NB4 (cell line): ENCODE measurements at regions not wholly inside any gene's neighbourhood (a gene's known extent, or its start where the extent isn't known, plus 50 kb on each side); places are given as distances from the start of the nearest gene placed in this dataset.

ENCODE experiments used
- DNase-seq: peaks from one replicate; pipeline ENCODE4 v3.0.0; 2010; ENCODE audit warnings: low read depth
- H3K4me3 ChIP-seq: one replicate; pipeline ENCODE4 v1.5.1; 2011; ENCODE audit warnings: mild to moderate bottlenecking, low read depth, low read length, moderate library complexity
- MYC ChIP-seq: IDR thresholded peaks from 2 replicates; pipeline ENCODE4 v1.6.1; 2011; ENCODE audit warnings: low read depth, low read length
- POLR2A ChIP-seq: IDR thresholded peaks from 2 replicates; pipeline ENCODE4 v1.6.1; 2011; ENCODE audit warnings: mild to moderate bottlenecking; ENCODE audit not compliant: insufficient read length; ENCODE audit errors: extremely low read depth
- TF ChIP-seq, protein P1 (sequence below): IDR thresholded peaks from one replicate; pipeline ENCODE4 v1.5.1; 2012; ENCODE audit warnings: low read depth, low read length
- TF ChIP-seq, protein P2 (sequence below): IDR thresholded peaks from 2 replicates; pipeline ENCODE4 v1.6.1; 2011; ENCODE audit warnings: low read depth, low read length

DNA sequence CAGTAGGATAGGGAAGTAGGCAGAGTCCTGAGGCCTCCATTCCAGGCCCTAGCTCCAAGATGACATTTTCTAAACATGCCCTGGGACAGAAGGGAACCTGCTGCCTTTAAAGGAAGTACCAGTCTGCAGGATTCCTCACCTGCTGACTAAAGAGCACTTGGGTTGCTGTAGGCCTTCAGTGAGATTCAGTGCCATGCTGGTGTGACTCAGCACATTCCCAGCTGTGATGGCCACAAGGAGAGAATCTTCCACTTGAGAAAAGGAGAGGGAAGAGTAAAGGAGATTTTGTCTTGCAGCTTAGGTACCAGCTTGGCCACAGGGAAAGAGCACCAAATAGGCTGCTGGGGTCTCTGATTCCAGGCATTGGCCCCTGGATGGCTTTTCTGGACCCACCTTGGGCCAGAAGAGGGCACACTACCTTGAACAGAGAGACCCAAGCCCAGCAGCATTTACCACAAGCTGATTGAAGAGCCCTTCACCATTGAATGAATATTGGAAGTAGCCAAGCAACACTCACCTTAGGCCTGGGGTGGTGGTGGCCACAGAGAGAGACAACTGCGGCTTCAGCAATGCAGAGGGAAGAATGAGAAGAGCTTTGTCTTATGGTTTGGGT lies 498.3 kb downstream of the KCNH5 start:
- DNase-seq: no peak
- TF ChIP-seq POLR2A (no peak), MYC (no peak)
- TF ChIP-seq, protein P1, sequence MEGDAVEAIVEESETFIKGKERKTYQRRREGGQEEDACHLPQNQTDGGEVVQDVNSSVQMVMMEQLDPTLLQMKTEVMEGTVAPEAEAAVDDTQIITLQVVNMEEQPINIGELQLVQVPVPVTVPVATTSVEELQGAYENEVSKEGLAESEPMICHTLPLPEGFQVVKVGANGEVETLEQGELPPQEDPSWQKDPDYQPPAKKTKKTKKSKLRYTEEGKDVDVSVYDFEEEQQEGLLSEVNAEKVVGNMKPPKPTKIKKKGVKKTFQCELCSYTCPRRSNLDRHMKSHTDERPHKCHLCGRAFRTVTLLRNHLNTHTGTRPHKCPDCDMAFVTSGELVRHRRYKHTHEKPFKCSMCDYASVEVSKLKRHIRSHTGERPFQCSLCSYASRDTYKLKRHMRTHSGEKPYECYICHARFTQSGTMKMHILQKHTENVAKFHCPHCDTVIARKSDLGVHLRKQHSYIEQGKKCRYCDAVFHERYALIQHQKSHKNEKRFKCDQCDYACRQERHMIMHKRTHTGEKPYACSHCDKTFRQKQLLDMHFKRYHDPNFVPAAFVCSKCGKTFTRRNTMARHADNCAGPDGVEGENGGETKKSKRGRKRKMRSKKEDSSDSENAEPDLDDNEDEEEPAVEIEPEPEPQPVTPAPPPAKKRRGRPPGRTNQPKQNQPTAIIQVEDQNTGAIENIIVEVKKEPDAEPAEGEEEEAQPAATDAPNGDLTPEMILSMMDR: no peak
- TF ChIP-seq, protein P2, sequence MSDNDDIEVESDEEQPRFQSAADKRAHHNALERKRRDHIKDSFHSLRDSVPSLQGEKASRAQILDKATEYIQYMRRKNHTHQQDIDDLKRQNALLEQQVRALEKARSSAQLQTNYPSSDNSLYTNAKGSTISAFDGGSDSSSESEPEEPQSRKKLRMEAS: no peak
- no peak overlapping the region for H3K4me3 ChIP-seq

DNA sequence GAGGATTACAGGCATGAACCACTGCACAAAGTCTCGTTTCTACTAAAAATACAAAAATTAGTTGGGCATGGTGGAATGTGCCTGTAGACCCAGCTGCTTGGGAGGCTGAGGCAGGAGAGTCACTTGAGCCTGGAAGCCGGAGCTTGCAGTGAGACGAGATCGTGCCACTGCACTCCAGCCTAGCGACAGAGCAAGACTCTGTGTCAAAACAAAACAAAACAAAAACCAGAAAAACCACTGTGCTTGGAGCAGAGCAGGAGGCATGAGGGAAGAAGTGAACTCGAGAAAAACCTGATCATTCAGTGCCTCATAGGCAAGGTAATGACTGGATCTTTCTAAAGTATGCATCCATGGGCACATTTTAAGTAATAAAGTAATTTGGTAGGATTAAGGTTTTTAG lies 487.8 kb downstream of the KCNH5 start:
- TF ChIP-seq POLR2A (no peak), MYC (no peak)
- TF ChIP-seq, protein P1: no peak
- TF ChIP-seq, protein P2: no peak
- no peak for DNase-seq
- H3K4me3 ChIP-seq: no peak overlapping the region

DNA sequence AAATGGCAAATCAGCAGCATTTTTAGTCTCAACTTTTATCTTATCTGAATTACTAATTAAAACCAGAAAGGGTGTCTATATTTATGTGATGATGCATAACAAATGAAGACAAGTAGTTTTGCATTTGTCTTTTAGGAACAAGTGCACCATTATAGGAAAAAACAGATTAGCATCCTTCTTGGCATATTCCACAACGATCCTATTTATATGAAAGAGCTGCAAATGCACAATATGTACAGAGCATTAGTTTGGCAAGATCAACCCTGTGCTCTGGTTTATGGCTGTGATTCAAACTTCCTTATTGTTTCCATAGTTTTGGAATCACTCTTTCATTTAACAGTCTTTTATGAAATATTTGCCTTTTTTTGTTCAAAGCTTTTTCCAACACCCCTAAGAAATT lies 486.8 kb downstream of the KCNH5 start:
- H3K4me3 ChIP-seq: no peak overlapping the region
- no peak for DNase-seq
- TF ChIP-seq MYC (no peak), POLR2A (no peak)
- TF ChIP-seq, protein P2: no peak
- TF ChIP-seq, protein P1: no peak

DNA sequence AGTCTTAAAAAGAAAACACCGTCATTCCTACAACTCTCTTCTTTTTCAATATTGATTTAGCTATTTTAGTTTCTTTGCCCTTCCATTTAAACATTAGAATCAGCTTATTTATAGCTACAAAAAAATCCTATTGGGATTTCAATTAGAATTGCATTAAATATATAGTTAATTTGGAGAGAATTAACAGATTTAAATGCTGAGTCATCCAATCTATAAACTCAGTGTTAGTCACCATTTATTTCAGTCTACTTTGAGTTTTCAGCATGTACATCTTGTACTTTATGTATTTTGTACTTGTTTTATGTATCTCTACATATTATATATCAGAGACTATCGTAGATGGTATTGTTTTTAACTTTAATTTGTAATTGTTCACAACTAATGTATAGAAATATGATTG lies 460.0 kb downstream of the KCNH5 start:
- TF ChIP-seq, protein P2: no peak
- TF ChIP-seq POLR2A: no peak
- DNase-seq: no peak
- no peak overlapping the region for H3K4me3 ChIP-seq

DNA sequence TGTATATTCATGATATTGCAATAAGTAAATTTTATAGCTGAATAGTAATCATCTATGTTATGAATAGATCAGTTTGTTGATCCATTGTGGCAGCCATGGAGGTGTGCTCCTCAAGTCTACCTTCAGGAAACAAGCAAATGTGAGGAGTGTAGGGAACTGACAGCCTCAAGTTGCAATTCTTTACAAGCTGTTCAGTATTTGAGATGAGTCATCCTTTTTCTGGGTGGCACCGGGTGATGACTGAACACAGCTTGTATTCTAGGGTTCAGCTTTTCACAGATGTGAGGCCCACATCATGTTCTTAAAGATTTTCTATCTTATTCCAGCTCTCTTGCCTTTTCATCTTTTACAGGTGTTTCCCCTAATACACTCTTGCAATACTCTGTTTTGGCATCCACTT lies 452.4 kb downstream of the KCNH5 start:
- TF ChIP-seq, protein P1: no peak
- TF ChIP-seq POLR2A: no peak
- TF ChIP-seq, protein P2: no peak
- no peak for TF ChIP-seq MYC
- DNase-seq: no peak
- H3K4me3 ChIP-seq: no peak overlapping the region

DNA sequence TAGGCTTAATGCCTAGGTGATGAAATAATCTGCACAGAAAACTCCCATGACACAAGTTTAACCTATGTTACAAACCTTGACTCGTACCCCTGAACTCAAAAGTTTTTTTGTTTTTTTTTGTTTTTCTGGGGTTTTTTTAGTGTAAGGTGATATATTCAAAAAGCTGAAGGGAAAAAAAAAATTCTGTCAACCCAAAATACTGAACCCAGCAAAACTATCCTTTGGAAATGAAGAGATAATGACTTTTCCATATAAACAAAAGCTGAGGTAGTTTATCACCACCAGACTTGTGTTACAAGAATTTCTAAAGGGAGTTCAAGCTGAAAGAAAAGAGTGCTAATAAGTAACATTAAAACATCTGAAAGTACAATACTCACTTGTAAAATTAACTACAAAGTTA lies 448.1 kb downstream of the KCNH5 start:
- no peak for DNase-seq
- H3K4me3 ChIP-seq: no peak overlapping the region
- TF ChIP-seq, protein P2: no peak
- TF ChIP-seq MYC: no peak
- no peak for TF ChIP-seq POLR2A
- TF ChIP-seq, protein P1: no peak
